ENCODE measurements at regions not wholly inside any gene's neighbourhood (a gene's known extent, or its start where the extent isn't known, plus 50 kb on each side); places are given as distances from the start of the nearest gene placed in this dataset.
"Not testable (repeated sequence)": the region's sequence is repeated elsewhere in the genome, so short reads cannot be mapped to it uniquely, and the experiment has no call there.

GRCh38 chr6:126888727-126889725, 229.4 kb upstream of the RSPO3 start:
- Mint-ChIP-seq H3K9me3 (peaks cover 4 to 9% of the 10 kb centered on the region in 2 donors), H3K27me3 (no peaks in the 10 kb centered on the region), H3K4me1 (no peaks in the 10 kb centered on the region), H3K27ac (no peak overlapping the region), H3K4me3 (no peak overlapping the region)
- no peak for ATAC-seq
- no peak for DNase-seq

GRCh38 chr6:126890055-126890454, 228.4 kb upstream of the RSPO3 start:
- peaks cover 4 to 9% of the 10 kb centered on the region in 2 donors for H3K9me3 Mint-ChIP-seq
- H3K4me1 Mint-ChIP-seq: no peaks in the 10 kb centered on the region
- ATAC-seq (no peak), DNase-seq (no peak)
- H3K27me3 Mint-ChIP-seq: no peaks in the 10 kb centered on the region
- H3K4me3 Mint-ChIP-seq: no peak overlapping the region
- no peak overlapping the region for H3K27ac Mint-ChIP-seq

GRCh38 chr6:126891158-126891557, 227.3 kb upstream of the RSPO3 start:
- Mint-ChIP-seq H3K4me1 (no peaks in the 10 kb centered on the region), H3K9me3 (peaks cover 4 to 9% of the 10 kb centered on the region in 2 donors), H3K27ac (no peak overlapping the region), H3K4me3 (no peak overlapping the region), H3K27me3 (no peaks in the 10 kb centered on the region)
- no peak for DNase-seq
- ATAC-seq: no peak

- H3K27me3 Mint-ChIP-seq, H3K4me3 Mint-ChIP-seq, DNase-seq, H3K27ac Mint-ChIP-seq, H3K9me3 Mint-ChIP-seq, H3K4me1 Mint-ChIP-seq, ATAC-seq: not testable (repeated sequence)
Observed at GRCh38 chr6:126892869-126893268, 225.6 kb upstream of the RSPO3 start.

- no peak overlapping the region for H3K4me3 Mint-ChIP-seq
- ATAC-seq (no peak), DNase-seq (no peak)
- H3K27ac Mint-ChIP-seq: no peak overlapping the region
- no peaks in the 10 kb centered on the region for H3K4me1 Mint-ChIP-seq
- H3K9me3 Mint-ChIP-seq: no peaks in the 10 kb centered on the region
- no peaks in the 10 kb centered on the region for H3K27me3 Mint-ChIP-seq
Observed at GRCh38 chr6:126897758-126898157, 220.7 kb upstream of the RSPO3 start.

GRCh38 chr6:126904176-126904575, 214.3 kb upstream of the RSPO3 start:
- H3K27ac Mint-ChIP-seq: no peak overlapping the region
- no peak for DNase-seq
- H3K9me3 Mint-ChIP-seq: no peaks in the 10 kb centered on the region
- ATAC-seq: no peak
- H3K4me1 Mint-ChIP-seq: no peaks in the 10 kb centered on the region
- H3K27me3 Mint-ChIP-seq: no peaks in the 10 kb centered on the region
- H3K4me3 Mint-ChIP-seq: no peak overlapping the region

- ATAC-seq (no peak), DNase-seq (no peak)
- no peaks in the 10 kb centered on the region for H3K27me3 Mint-ChIP-seq
- no peaks in the 10 kb centered on the region for H3K9me3 Mint-ChIP-seq
- H3K4me1 Mint-ChIP-seq: no peaks in the 10 kb centered on the region
- H3K27ac Mint-ChIP-seq: no peak overlapping the region
- no peak overlapping the region for H3K4me3 Mint-ChIP-seq
Observed at GRCh38 chr6:126905917-126906316, 212.6 kb upstream of the RSPO3 start.

- Mint-ChIP-seq H3K9me3 (no peaks in the 10 kb centered on the region), H3K4me1 (no peaks in the 10 kb centered on the region), H3K27me3 (no peaks in the 10 kb centered on the region), H3K4me3 (no peak overlapping the region), H3K27ac (no peak overlapping the region)
- DNase-seq: no peak
- ATAC-seq: no peak
Observed at GRCh38 chr6:126907312-126907711, 211.2 kb upstream of the RSPO3 start.

- Mint-ChIP-seq H3K4me1 (no peaks in the 10 kb centered on the region), H3K27ac (no peak overlapping the region), H3K4me3 (no peak overlapping the region), H3K27me3 (no peaks in the 10 kb centered on the region), H3K9me3 (no peaks in the 10 kb centered on the region)
- DNase-seq (no peak), ATAC-seq (no peak)
Observed at GRCh38 chr6:126907996-126908395, 210.5 kb upstream of the RSPO3 start.

GRCh38 chr6:126909493-126909892, 209.0 kb upstream of the RSPO3 start:
- Mint-ChIP-seq H3K4me3 (no peak overlapping the region), H3K27me3 (no peaks in the 10 kb centered on the region), H3K27ac (no peak overlapping the region), H3K9me3 (no peaks in the 10 kb centered on the region), H3K4me1 (no peaks in the 10 kb centered on the region)
- ATAC-seq (no peak), DNase-seq (no peak)

GRCh38 chr6:126913651-126914050, 204.8 kb upstream of the RSPO3 start:
- Mint-ChIP-seq H3K9me3 (no peaks in the 10 kb centered on the region), H3K4me1 (no peaks in the 10 kb centered on the region), H3K27me3 (no peaks in the 10 kb centered on the region), H3K27ac (no peak overlapping the region), H3K4me3 (no peak overlapping the region)
- DNase-seq: no peak
- ATAC-seq: no peak

GRCh38 chr6:126914172-126914571, 204.3 kb upstream of the RSPO3 start:
- no peak overlapping the region for H3K27ac Mint-ChIP-seq

GRCh38 chr6:126914801-126915200, 203.7 kb upstream of the RSPO3 start:
- Mint-ChIP-seq H3K9me3 (no peaks in the 10 kb centered on the region), H3K4me3 (no peak overlapping the region), H3K27ac (no peak overlapping the region), H3K4me1 (no peaks in the 10 kb centered on the region), H3K27me3 (no peaks in the 10 kb centered on the region)
- ATAC-seq: no peak
- DNase-seq: no peak

More at GRCh38 chr6:126914172-126914571, 204.3 kb upstream of the RSPO3 start:
- Mint-ChIP-seq H3K4me3 (no peak overlapping the region), H3K9me3 (no peaks in the 10 kb centered on the region), H3K27me3 (no peaks in the 10 kb centered on the region), H3K4me1 (no peaks in the 10 kb centered on the region)
- DNase-seq (no peak), ATAC-seq (no peak)

- no peak for DNase-seq
- Mint-ChIP-seq H3K4me3 (no peak overlapping the region), H3K9me3 (no peaks in the 10 kb centered on the region), H3K4me1 (no peaks in the 10 kb centered on the region), H3K27ac (no peak overlapping the region), H3K27me3 (no peaks in the 10 kb centered on the region)
- ATAC-seq: no peak
Observed at GRCh38 chr6:126919947-126920346, 198.5 kb upstream of the RSPO3 start.

GRCh38 chr6:126923807-126924206, 194.7 kb upstream of the RSPO3 start:
- H3K4me3 Mint-ChIP-seq: no peak overlapping the region
- no peak for ATAC-seq

GRCh38 chr6:126926926-126927325, 191.5 kb upstream of the RSPO3 start:
- Mint-ChIP-seq H3K4me1 (no peaks in the 10 kb centered on the region), H3K9me3 (no peaks in the 10 kb centered on the region), H3K4me3 (no peak overlapping the region), H3K27me3 (no peaks in the 10 kb centered on the region), H3K27ac (no peak overlapping the region)
- ATAC-seq (no peak), DNase-seq (no peak)

More at GRCh38 chr6:126923807-126924206, 194.7 kb upstream of the RSPO3 start:
- no peak overlapping the region for H3K27ac Mint-ChIP-seq
- no peaks in the 10 kb centered on the region for H3K9me3 Mint-ChIP-seq
- no peaks in the 10 kb centered on the region for H3K27me3 Mint-ChIP-seq
- H3K4me1 Mint-ChIP-seq: no peaks in the 10 kb centered on the region
- no peak for DNase-seq

All from stimulated activated naive CD8-positive, alpha-beta T cell treated with anti-CD3 and anti-CD28 coated beads, Interleukin-15, amount 100 ng/mL, for 72 hours (primary cell).